GM18498 (cell line): ENCODE measurements at regions not wholly inside any gene's neighbourhood (a gene's known extent, or its start where the extent isn't known, plus 50 kb on each side); places are given as distances from the start of the nearest gene placed in this dataset.
"Not testable (repeated sequence)": the region's sequence is repeated elsewhere in the genome, so short reads cannot be mapped to it uniquely, and the experiment has no call there.

Source experiments
- ATAC-seq: cut with Tn5 transposase; IDR thresholded peaks from one replicate; pipeline ENCODE4 v1.9.1; 2021; ENCODE audit warnings: mild to moderate bottlenecking, moderate library complexity; ENCODE audit not compliant: unreplicated experiment

DNA sequence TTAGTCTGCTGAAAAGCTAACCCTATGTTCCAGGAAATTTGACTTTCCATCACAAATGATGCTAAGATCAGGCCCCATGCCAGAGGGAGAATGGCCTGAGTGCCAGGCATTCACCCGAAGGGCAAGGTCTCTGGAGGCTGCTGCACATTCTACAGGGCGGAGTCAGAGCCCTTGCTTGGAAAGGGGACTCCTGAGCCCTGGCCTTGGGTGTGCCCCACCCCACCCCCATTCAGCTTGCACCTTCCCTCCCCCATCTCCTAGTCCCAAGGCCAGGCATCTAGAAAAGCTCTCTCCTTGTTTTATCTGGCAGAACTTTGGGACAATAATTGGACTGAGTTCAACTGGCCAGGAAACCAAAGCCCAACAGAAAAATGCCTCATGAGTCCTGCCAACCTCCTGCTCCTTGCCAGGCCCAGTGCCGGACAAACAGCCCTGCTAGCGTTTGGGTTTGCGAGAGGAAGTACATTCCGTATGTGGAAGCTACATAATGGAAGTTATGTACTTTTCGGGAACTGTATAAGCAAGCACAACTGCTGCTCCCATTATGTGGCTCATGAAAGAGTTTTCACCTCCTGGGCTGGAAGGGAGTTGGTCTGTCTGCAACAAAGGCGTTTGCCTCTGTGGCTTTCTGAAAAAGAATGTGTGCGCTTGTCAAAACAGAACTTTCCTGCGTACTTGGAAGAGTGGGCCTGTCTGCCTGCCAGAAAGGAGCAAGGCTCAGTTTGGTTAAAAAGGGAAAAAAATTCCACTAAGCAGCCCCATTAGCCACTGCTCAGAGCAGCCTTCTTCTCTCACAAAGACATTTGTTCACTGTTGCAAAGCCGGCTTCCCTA lies 321.5 kb upstream of the CTNNB1 start:
- ATAC-seq, result no peak

DNA sequence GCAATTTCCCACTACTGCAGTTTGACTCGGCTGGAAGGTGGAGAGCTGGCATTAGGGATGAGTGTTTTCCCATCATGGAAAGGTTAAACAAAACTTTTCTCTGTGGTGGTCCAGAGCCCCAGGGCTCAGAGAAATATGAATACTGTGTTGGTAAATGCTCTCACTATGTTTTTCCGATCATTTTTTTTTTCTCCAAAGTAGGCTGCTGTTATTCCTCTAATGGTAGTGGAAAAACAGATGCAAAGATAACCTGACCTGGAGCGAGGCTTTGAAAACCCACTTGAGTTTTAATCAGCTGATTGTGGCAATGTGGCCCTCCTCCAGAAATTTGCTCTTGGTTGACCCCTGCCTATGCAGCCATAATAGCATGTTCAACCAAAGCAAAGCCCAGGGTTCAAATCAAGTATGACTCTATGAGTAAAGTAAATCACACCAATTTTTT lies 320.8 kb upstream of the CTNNB1 start:
- no peak for ATAC-seq

DNA sequence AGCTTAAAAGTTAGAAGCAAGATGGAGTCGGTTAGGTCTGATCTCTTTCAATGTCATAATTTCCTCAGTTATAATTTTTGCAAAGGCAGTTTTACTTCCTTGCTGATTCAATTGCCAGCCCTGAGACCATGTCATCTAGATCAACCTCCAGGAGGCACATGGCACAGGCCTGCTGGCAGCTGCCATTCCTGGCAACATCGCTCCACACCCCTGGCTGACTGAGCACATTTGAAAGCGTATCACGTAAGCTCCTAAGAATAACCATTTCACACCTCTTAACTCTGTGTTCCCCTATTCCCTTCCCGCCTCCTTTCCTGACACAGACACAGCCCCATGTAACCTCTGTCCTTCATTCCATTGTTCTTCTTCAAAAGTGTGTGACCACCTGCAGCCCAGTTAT lies 313.9 kb upstream of the CTNNB1 start:
- no peak for ATAC-seq

DNA sequence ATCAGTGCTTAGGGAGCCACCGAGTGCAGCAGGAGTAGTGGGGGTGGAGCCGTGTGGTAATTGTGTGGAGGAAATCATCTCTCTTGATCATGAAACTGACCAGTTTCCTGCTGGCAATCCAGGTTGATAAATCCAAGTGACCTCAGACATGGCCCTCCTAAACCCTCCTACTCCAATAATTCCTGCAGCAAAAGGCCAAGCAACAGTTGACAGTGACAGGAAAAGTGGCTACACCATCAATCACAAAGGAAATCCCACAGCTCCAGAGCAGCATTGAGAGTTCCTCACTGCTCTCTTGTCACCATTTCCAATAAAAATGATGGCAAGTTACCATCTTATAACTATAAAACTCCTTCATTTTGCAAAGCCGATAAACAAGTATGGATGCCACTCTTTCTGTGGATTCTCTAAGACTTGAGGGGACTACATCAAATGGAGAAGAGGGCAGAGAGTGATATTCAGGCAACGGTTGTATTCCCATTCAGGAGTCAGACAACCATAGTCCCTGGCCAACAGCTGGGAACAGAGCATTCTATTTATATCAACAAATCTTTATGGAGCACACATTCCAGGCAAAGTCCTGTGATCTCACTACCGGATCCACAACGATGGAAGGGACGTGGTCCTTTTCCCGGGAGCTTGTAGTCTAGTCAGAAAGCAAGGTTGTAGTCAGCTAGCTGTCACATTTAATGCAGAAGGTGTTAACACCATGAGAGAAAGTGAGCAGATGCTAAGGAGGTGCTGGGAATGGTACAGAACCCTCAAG lies 312.5 kb upstream of the CTNNB1 start:
- ATAC-seq, result no peak

DNA sequence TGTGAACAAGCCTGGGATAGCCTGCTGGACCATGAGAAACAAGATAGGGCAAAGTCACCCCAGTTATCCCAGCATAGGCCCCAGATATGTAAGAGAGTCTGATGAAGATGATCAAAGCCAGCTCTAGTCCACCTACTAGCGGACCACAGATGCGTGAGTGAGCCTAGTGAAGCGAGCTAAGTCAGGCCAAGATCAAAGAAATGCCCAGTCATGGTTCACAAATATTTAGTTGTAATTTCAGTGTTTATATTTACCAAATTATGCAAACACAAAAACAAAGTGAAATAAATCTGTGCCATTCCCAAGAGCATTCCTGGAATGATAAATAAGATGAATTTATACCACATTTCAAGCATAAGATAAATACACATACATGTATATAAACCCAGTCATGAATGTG lies 308.1 kb upstream of the CTNNB1 start:
- no peak for ATAC-seq

DNA sequence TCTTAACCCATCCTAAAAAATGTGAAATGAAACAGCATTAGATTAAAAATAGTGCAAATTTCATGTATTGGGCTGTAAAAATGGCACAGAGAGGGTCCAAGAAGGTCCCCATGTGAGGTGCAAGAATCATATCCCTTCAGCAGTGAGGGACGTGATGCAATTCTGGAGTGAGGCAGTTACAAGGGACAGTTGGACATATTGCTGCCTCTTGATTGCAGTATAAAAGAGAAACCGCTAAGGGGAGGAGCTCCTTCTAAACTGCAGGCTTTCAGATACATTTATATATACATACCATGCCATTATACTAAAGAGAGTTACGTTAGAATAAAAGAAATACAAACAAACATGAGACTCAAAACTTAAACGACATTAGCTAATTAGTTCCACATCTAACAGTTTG lies 304.2 kb upstream of the CTNNB1 start:
- no peak for ATAC-seq

DNA sequence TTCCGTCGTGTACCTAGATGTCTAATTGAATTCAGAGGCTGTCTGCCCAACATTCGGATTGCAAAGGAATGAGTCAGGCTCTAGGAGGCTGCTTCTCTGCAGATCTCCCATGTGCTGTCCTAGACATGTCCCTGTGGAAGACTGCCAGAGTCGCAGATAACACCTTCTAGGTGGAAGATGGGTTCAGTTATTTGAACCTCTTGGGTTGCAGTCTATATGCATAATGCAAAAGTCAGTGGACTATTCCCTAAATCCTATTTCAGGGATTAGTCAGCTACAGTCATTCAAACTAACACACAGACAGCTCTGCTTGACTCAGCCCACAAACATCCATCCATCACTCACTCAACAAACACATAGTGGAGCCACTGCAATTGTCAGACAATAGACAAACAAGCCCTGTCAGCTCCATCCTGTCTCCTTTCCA lies 300.0 kb upstream of the CTNNB1 start:
- ATAC-seq, result no peak

DNA sequence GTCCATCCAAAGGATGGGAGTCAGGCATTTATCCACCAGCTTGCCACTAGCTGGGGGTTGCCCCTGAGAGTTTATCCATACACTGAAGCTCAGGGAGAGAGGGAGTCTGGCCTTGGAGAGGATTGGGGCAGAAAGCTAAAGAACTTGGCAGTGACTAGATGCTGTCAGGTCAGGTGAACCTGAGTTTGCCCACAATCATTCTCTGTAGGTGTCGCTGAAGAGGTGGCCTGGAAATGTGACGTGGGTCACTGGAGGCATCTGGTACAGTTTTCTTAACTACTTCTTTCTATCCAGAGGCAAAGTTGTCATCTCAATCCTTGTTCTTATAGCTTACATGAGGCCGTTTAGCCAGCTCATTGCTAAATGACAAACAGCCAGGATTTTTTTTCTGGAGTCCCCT lies 298.0 kb upstream of the CTNNB1 start:
- no peak for ATAC-seq

DNA sequence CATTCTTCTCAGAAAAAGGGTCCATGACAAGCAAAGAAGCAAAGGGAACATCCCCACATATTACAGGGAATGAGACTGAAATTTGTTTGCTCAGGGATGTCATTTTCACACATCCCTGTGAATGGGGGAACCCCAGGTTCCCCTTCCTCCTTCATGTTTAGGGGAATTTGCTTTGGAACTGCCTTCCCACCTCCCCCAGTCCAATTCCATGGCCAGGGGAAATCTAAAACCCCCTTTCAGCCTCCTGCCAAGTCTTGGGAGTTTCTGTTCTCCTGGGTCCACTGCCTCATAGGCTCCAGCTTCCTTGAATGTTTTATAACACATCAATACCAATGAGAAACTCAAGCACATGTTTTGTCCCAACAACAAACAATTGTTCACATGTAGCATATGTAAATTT lies 297.5 kb upstream of the CTNNB1 start:
- ATAC-seq, result no peak

DNA sequence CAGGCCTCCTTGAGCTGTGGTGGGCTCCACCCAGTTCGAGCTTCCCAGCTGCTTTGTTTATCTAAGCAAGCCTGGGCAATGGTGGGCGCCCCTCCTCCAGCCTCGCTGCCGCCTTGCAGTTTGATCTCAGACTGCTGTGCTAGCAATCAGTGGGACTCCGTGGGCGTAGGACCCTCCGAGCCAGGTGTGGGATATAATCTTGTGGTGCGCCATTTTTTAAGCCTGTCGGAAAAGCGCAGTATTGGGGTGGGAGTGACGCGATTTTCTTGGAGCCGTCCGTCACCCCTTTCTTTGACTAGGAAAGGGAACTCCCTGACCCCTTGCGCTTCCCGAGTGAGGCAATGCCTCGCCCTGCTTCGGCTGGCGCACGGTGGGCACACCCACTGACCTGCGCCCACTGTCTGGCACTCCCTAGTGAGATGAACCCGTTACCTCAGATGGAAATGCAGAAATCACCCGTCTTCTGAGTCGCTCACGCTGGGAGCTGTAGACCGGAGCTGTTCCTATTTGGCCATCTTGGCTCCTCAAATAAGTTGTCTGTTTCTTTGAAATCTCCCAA lies 291.3 kb upstream of the CTNNB1 start:
- ATAC-seq, result not testable (repeated sequence)

DNA sequence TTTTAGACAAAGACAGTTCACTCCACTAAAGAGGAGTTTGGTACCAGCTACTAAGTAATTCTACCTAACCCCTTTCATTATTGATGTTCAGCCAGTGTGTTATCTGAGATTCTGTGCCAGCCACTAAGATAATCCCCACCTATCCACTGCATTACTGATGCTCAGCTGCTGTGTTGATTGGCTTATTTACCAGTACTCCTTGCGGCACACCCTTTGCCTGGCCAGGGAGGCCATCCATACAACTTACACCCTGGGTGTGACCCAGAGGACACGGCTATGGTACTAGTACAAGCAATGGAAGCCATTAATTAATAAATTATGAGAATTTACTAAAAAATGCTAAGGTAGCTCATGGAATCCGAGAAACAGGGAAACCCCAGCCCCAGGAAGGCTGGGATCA lies 290.7 kb upstream of the CTNNB1 start:
- no peak for ATAC-seq

DNA sequence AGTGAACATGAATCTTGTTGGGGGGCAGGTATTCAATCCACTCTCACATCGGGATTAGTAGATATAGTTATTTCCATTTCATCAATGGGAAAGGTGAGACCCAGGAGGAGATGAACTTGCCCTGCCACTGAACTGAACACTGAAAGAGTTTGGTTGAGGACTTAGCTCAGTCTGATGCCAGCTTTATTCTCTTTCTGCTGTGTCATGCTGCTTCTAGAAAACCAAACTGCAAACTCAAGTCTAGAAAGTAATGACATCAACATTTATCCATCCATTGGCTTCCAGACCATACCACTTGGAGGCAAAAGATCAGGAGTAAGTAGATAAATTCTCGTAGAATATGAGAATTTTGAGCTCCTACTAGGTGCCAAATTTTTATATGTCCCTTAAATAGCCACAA lies 288.0 kb upstream of the CTNNB1 start:
- ATAC-seq, result no peak

DNA sequence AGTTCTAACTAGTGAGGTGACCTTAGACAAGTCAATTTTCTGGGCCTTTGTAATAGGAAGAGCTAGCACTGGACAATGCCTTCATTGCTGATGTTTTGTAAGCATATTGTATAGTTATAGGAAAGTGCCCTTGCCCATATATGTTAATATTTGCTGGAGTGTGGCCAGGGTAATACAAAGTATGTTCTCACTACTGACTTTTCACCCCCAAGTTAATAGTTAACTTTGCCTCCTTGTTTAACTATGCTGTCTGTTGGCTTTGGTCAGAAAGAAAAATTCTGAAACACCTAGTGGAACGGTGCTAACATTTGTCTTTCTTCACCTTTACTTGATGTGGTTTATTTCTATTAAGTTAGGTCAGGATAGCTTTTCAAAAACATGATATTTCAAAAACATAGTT lies 287.4 kb upstream of the CTNNB1 start:
- no peak for ATAC-seq

DNA sequence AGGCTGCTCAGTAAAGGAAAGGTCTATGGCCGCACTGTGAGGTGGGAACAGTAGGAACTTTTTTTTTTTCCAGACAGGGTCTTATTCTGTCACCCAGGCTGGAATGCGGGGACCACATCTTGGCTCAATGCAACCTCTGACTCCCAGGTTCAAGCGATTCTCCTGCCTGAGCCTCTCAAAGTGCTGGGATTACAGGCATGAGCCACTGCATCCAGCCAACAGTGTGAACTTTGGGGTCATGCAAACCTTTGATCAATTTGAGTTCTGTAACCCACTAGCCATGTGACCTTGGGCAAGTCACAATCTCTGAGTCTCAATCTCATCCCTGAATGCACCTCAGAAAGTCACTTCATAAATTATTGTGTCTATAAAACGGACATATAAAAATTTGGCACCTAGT lies 286.8 kb upstream of the CTNNB1 start:
- ATAC-seq, result no peak

DNA sequence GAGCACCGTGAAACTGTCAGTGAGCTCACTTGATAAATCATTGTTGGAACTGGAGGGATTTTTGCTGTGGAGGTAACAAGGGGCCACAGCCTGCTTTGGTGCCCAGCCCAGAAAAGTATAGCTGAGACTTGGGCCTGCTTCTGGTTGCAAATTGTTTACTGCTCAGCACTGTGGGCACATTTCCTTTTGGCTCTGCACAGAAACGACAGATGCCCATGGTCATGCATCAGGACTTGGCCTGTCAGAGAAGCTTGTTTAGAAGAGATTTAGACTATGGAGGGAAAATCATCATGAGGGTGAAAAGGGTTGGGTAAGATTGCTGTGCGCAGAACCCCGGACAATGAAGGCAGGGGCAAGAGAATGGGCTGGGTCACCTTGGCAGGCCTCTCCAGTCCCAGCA lies 286.1 kb upstream of the CTNNB1 start:
- no peak for ATAC-seq

DNA sequence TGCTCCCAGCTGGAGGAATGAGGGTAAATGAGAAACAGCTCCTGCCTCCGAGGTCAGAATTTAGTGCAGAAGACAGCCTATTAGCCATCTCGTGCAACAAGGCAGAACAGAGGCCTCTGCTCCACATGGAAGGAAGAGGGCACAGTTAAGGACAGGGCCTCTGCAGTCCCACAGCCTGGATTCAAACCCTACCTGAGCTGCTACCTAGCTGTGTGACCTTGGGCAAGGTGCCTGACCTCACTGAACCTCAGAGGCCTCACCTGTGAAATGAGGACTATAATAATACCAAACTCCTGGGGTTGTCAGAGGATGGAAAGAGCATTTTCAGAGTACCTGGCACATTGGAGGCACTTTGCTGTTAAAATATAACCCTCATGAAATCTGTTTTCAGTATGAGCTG lies 285.7 kb upstream of the CTNNB1 start:
- no peak for ATAC-seq

DNA sequence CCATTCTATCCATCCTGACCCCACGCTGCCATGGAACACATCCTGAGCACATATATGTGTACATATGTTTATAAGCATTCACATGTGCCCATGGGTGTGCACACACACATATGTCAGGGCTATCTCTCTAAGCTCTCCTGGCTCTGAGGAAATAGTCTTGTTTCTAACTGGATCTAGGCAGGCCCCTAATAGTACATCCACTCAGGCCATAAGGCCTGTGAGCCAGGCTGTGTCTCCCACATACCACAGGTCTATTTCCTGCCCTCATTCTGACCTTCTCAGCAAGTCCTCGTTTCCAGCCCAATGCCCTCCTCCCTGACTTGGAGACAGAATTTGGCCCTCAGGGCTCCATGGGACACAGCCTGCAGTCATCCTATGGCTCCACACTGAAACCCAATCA lies 284.8 kb upstream of the CTNNB1 start:
- ATAC-seq, result no peak

DNA sequence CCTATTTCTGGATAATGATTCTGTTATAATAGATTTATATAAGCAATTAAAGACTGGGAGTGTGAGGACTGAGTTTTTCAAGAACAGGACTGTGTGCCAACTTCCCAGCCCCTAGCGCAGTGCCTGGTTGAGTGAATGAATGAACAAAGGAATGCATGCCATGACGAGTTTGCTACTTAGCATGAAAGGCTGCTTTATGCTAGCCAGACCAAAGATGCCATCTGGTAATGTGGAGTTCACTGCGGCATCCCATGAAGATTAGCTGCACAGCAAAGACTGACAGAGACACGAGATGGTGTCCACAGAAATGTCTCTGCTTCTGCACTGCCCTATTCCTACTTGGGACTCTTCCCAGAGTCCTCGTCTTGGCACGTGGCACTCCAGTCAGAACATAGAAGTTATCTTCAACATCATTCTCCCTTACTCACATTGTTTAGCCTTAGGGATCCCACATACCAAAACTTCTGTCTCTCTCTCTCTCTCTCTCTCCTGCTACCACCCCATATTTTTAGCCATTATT lies 283.9 kb upstream of the CTNNB1 start:
- no peak for ATAC-seq

DNA sequence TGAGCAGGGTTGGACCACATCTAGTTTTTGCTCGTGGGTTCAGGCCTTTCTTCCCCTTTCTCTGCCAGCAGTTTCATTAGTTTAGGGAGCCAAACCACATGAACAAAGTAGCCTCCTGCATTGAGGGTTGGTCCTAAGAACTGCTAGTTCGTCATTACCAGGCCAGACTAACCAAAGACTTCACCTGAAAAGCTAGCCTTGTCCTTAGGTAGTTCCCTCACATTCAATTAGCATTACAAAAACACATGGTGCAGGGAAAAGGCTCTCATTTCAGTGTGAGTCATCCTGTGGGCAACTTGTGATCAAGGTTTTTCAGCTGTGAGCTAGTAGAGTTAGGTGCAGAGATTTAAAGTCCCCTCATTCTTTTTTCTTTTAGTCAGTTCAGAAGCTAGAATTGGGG lies 279.3 kb upstream of the CTNNB1 start:
- no peak for ATAC-seq

DNA sequence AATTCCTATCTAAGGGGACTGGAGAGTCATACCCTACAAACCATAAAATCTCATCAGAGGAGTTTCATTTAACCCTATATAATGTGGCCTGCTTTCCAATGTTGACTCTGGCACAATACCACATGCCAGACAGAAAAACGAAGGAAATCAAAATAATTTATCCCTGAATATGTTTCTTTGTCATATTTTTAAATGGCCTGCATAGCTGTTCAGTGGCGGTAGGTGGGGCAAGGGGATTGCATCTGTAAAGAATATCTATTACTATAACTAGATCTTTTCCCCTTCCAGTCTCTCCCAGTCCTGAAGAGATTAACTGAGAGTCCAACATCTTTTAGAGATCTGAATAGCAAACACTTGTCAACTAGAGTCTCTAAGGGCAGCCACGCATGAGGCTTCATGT lies 278.1 kb upstream of the CTNNB1 start:
- no peak for ATAC-seq

DNA sequence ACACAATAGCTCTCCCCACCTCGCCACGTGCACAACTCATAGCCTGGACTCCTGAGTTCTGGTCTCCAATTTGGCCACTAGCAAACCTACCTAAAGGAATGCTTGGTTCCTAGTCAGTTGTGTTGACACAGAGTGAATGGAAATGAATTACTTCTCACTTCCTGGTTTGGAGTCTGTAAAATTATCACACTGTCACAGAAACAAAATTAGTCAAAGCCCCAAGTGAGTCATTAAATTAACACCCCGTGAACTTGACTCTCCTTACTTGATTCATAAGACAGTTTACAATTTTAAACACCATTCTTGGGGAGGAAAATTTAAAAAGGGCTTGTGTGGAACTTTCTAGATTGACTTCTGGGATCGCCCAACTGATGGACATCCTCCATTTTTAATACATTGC lies 276.2 kb upstream of the CTNNB1 start:
- ATAC-seq, result no peak

DNA sequence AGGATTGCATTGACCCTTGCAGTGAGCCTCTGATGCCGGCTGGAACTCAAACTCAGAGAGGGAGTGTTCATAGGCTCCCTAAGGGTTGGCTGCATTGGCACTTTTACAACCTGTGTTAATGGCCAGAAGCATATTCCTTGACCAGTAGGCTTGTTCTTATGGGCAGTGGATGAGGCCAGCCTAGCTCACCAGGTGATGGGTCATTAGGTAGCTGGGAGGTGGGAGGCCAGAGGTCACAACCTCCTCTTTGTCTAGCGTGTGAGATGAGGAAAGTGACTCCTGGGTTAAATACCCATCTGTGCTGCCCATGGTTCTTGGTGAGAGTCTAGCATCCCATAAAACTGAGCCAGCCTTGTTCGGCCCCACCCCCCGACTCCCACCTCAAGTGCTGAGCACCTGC lies 275.7 kb upstream of the CTNNB1 start:
- ATAC-seq, result no peak
